ENCODE measurements at regions not wholly inside any gene's neighbourhood (a gene's known extent, or its start where the extent isn't known, plus 50 kb on each side); places are given as distances from the start of the nearest gene placed in this dataset.
A peak's percentile ranks its signal among the peaks of the same experiment; 100 is the strongest.

- DNase-seq (ENCODE audit: low read depth): no peak
Observed at GRCh38 chr9:88233091-88233490, 94.8 kb upstream of the SPATA31C2 start.

- DNase-seq (ENCODE audit: low read depth): peak; percentile 46
Observed at GRCh38 chr9:88230612-88231011, 92.3 kb upstream of the SPATA31C2 start.

- DNase-seq (ENCODE audit: low read depth): no peak
Observed at GRCh38 chr9:88229434-88229833, 91.2 kb upstream of the SPATA31C2 start.

DNA sequence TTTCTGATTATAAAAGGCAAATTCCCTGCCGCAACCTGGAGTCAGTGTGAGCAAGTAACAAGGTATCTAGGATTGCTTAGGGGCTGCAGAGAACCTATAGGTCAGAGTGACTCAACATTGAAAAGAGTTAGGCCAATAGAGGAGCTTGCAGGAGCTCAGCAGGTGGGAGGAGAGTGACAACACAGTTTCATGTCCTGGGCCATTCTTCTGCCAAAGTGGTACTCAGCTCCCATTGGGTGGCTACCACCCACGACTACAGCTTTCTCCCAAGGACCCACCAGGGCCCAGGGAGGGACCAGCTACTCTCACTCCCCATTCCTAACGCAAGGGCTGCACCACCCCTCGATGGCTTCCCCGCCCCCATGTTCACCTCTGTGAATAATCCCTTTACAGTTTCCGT is 86.7 kb upstream of the SPATA31C2 start:
- no peak for DNase-seq (ENCODE audit: low read depth)

GRCh38 chr9:88221105-88221504 is 82.8 kb upstream of the SPATA31C2 start:
- DNase-seq (ENCODE audit: low read depth): no peak

DNA sequence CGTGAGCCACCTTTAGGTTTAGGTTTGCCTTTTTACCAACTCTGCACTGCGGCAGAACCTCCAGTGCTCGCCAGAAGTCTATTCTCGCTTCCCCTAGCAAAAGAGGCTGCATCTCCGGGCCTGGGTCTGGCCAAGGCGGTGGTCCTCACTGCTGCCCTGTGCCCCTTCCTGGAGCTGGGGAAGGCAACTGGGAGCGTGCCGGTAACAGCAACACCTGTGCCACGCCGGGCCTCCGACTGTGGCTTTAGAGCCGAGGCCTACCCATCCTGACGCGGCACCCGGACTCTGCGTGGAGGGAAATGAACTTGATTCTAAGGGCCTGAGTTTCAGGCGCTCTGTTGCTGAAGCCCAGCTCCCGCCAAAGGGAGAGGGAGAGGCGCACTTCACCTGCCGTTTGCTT is 82.4 kb upstream of the SPATA31C2 start:
- DNase-seq (ENCODE audit: low read depth): no peak

DNA sequence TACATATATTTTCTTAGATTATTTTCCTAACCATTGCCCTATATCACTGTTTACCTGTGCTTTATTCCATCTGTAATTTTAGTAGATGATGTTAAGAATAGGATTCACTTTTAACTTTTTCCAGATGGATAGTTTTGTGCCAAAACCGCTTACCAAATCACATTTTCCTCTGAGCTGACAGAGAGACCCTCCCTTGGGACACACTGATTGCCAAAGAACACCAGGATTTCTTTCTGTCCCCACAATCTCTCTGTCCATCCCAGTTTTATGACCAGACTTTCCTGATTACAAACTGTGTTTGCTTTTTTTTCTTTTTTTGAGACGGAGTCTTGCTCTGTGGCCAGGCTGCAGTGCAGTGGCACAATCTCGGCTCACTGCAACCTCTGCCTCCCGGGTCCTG is 81.3 kb upstream of the SPATA31C2 start:
- no peak for DNase-seq (ENCODE audit: low read depth)

GRCh38 chr9:88218726-88219125 is 80.5 kb upstream of the SPATA31C2 start:
- no peak for DNase-seq (ENCODE audit: low read depth)

DNA sequence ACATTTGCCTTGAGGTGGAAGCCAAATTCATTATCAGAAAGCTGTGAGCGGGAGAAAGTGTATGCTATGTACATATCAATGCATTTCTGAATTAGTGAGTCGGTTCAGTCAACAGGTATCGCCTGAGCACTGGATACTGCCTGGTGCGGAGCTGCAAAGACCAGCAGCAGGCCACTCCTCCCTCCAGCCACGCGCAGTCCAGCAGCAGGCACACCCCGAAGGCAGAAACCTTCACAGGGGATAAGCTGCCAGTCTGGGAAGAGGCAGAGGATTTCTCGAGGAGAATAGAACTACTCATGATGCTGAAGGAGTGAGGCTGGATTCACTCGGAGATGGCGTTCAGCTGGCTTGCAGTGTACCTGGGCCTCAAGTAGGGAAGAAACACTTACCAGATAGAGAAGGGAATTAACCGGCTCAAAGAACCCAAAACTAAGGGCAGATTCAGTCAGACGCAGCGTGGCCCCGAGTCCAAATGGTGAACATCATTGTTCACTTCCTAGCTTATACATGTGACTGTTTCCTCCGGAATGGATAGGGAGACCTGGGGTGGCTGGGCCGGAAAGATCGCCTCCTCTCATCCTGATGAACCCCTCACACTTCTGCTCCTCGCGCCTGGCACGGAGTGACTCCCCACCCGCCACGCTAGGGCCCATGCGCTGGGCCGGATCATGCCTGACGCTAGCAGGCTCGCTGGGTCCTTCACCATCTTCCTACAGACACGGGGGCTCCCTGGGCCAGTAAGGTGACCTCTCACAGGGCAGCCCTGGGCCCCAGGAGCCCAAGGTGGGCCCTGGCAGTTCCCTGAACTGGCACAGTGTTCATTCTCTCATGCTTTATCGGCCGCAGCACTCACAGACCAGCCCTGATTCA is 78.1 kb upstream of the SPATA31C2 start:
- DNase-seq (ENCODE audit: low read depth): no peak

GRCh38 chr9:88215196-88216125 is 77.2 kb upstream of the SPATA31C2 start:
- no peak for DNase-seq (ENCODE audit: low read depth)

GRCh38 chr9:88202321-88202720 is 64.0 kb upstream of the SPATA31C2 start:
- no peak for DNase-seq (ENCODE audit: low read depth)

- DNase-seq (ENCODE audit: low read depth): peak; percentile 44
Observed at GRCh38 chr9:88198341-88198807, 60.1 kb upstream of the SPATA31C2 start.

GRCh38 chr9:88197781-88198340 is 59.6 kb upstream of the SPATA31C2 start:
- DNase-seq (ENCODE audit: low read depth): peak; percentile 40

GRCh38 chr9:88197016-88197415 is 58.7 kb upstream of the SPATA31C2 start:
- no peak for DNase-seq (ENCODE audit: low read depth)

DNA sequence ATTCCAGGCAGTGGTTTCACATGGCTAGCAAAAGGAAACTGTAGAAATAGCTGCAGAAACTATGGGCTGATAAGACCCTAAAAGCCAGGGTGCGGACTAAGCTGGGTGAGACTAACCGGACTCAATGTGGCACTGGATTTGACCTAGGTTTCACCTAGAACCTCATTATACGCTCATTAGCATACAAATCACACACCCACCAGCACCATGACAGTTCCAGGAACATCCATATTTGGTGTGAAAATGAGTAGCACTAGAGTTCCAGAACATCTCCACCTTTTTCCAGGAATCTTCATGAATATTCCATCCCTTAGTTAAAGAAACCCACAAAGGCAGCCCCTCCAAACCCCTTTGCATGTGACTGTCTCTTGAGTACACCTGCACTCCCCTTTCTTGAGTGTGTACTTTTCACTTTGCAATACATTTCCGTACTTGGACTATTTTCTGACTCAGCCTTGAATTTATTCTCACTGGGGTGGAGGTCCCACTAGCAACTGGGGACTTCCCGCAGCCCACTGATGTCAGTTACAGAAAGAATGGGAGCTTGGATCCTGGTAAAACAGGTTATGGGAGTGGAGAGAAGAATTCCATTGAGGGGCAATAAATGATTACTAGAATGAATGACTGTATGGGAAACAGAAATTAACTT is 58.0 kb upstream of the SPATA31C2 start:
- DNase-seq (ENCODE audit: low read depth): no peak

- DNase-seq (ENCODE audit: low read depth): no peak
Observed at GRCh38 chr9:88193766-88194165, 55.5 kb upstream of the SPATA31C2 start.

- DNase-seq (ENCODE audit: low read depth): no peak
Observed at GRCh38 chr9:88191456-88191855, 53.2 kb upstream of the SPATA31C2 start.

- DNase-seq (ENCODE audit: low read depth): no peak
Observed at GRCh38 chr9:88189371-88189770, 51.1 kb upstream of the SPATA31C2 start.
